ENCODE measurements at regions not wholly inside any gene's neighbourhood (a gene's known extent, or its start where the extent isn't known, plus 50 kb on each side); places are given as distances from the start of the nearest gene placed in this dataset.

DNA sequence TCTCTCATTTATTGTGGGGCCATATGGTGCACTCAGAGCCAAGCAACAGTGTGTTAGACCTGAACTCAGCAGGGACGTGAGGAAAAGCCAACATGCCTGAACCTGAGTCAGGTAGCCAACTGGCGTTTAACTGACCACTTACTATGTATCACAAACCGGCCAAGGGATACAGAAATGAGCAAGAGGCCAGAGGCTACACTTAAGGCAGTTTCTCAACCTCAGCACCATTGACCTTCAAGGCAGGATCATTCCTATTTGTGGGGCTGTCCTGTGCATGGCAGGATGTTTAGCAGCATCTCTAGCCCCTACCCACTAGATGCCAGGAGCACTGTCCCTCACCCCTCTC lies 103.5 kb upstream of the NANOS1 start:
- H3K27ac Mint-ChIP-seq (ENCODE audit: unreplicated experiment), result no peak overlapping the region
- peak overlapping the region; percentile 9 for H3K4me3 Mint-ChIP-seq (ENCODE audit: unreplicated experiment)
- H3K9me3 Mint-ChIP-seq (ENCODE audit: unreplicated experiment), result peaks cover 6% of the 10 kb centered on the region
- peaks cover 27% of the 10 kb centered on the region for H3K4me1 Mint-ChIP-seq (ENCODE audit: low read depth, unreplicated experiment)
- TF ChIP-seq, protein P1, sequence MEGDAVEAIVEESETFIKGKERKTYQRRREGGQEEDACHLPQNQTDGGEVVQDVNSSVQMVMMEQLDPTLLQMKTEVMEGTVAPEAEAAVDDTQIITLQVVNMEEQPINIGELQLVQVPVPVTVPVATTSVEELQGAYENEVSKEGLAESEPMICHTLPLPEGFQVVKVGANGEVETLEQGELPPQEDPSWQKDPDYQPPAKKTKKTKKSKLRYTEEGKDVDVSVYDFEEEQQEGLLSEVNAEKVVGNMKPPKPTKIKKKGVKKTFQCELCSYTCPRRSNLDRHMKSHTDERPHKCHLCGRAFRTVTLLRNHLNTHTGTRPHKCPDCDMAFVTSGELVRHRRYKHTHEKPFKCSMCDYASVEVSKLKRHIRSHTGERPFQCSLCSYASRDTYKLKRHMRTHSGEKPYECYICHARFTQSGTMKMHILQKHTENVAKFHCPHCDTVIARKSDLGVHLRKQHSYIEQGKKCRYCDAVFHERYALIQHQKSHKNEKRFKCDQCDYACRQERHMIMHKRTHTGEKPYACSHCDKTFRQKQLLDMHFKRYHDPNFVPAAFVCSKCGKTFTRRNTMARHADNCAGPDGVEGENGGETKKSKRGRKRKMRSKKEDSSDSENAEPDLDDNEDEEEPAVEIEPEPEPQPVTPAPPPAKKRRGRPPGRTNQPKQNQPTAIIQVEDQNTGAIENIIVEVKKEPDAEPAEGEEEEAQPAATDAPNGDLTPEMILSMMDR (IDR thresholded peaks at IDR 0.05; ENCODE audit: partially characterized antibody, unreplicated experiment), result no peak
- peaks cover 9% of the 10 kb centered on the region for H3K36me3 Mint-ChIP-seq (ENCODE audit: unreplicated experiment)
- H3K27me3 Mint-ChIP-seq (ENCODE audit: unreplicated experiment), result peaks cover 2% of the 10 kb centered on the region
- no peak for DNase-seq

DNA sequence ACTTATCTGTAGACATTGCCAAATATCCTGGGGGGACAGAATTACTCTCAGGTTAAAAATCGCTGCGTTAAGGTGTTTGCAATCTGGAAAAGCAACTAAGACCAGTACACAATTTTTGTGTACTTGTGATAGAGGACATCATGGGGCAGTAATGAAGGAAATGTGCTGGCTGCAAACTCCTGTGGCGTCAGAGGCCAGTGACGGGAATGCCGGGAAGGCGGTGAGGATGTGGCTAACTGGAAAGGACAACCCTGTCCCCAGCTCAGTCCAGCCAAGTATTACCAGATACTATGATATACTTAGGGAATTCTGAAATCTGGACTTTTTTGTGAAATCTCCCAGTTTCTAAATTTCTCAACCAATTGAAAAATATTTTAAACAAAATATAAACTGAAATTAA lies 103.1 kb upstream of the NANOS1 start:
- peaks cover 27% of the 10 kb centered on the region for H3K4me1 Mint-ChIP-seq (ENCODE audit: low read depth, unreplicated experiment)
- H3K9me3 Mint-ChIP-seq (ENCODE audit: unreplicated experiment), result peaks cover 6% of the 10 kb centered on the region
- peaks cover 2% of the 10 kb centered on the region for H3K27me3 Mint-ChIP-seq (ENCODE audit: unreplicated experiment)
- TF ChIP-seq, protein P1 (IDR thresholded peaks at IDR 0.05; ENCODE audit: partially characterized antibody, unreplicated experiment), result no peak
- DNase-seq, result no peak
- peaks cover 13% of the 10 kb centered on the region for H3K36me3 Mint-ChIP-seq (ENCODE audit: unreplicated experiment)
- no peak overlapping the region for H3K4me3 Mint-ChIP-seq (ENCODE audit: unreplicated experiment)
- no peak overlapping the region for H3K27ac Mint-ChIP-seq (ENCODE audit: unreplicated experiment)

DNA sequence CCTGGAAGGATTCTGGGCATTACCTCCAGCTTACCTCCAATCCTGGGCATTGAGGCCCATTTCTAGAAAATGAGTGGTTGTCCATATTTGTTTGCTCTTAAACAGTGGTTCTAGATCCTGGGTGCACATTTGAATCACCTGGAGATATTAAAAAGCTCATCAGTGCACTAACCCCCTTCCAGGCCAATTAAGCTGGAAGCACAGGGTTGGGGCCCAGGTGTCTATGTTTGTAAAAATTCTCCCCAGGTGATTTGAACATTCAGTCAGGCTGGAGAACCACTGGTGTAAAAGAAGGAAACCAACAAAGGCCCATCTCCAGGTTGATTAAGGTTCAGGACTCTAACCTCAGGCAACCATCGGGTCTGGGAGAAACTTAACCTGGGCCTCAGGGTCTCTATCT lies 102.6 kb upstream of the NANOS1 start:
- Mint-ChIP-seq H3K36me3 (ENCODE audit: unreplicated experiment) (peaks cover 17% of the 10 kb centered on the region), H3K4me1 (ENCODE audit: low read depth, unreplicated experiment) (peaks cover 27% of the 10 kb centered on the region), H3K9me3 (ENCODE audit: unreplicated experiment) (peaks cover 6% of the 10 kb centered on the region), H3K27me3 (ENCODE audit: unreplicated experiment) (peaks cover 2% of the 10 kb centered on the region), H3K4me3 (ENCODE audit: unreplicated experiment) (no peak overlapping the region), H3K27ac (ENCODE audit: unreplicated experiment) (no peak overlapping the region)
- no peak for DNase-seq
- TF ChIP-seq, protein P1 (IDR thresholded peaks at IDR 0.05; ENCODE audit: partially characterized antibody, unreplicated experiment), result no peak

DNA sequence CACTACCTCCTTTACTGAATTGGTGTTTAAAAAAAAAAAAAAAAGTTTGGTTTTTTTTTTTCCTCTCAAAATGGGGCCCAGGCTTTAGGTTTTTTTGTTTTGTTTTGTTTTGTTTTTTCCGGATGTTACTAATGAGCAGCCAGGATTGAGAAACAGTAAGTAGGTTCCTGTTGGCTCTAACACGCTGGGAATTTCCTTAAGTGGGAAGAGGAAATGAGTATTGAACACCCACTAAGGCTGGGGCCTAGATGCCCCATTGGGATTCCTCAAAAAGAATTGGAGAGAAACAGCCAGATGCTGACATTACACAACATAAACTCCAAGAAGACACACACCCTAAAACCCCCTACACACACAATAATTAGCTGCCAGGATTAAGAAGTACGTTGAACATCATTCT lies 102.2 kb upstream of the NANOS1 start:
- H3K27ac Mint-ChIP-seq (ENCODE audit: unreplicated experiment), result no peak overlapping the region
- TF ChIP-seq, protein P1 (IDR thresholded peaks at IDR 0.05; ENCODE audit: partially characterized antibody, unreplicated experiment), result no peak
- H3K4me3 Mint-ChIP-seq (ENCODE audit: unreplicated experiment), result no peak overlapping the region
- no peak for DNase-seq
- peaks cover 27% of the 10 kb centered on the region for H3K4me1 Mint-ChIP-seq (ENCODE audit: low read depth, unreplicated experiment)
- peaks cover 6% of the 10 kb centered on the region for H3K9me3 Mint-ChIP-seq (ENCODE audit: unreplicated experiment)
- H3K27me3 Mint-ChIP-seq (ENCODE audit: unreplicated experiment), result peaks cover 2% of the 10 kb centered on the region
- peaks cover 19% of the 10 kb centered on the region for H3K36me3 Mint-ChIP-seq (ENCODE audit: unreplicated experiment)

DNA sequence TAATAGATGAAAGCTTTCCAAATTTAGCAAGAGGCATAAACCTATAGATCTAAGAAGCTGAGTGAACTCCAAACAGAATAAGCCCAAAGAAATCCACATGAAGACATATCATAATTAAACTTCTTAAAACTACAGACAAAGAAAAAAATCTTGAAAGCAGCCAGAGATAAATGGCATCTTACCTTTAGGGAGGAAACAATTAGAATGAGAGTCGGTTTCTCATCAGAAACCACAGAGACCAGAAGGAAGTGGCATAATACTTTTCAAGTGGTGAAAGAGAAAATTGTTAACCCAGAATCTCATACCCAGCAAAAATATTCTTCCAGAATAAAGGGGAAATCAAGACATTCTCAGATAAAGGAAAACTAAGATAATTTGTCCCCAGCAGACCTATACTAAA lies 98.9 kb upstream of the NANOS1 start:
- peaks cover 6% of the 10 kb centered on the region for H3K9me3 Mint-ChIP-seq (ENCODE audit: unreplicated experiment)
- H3K4me1 Mint-ChIP-seq (ENCODE audit: low read depth, unreplicated experiment), result peaks cover 20% of the 10 kb centered on the region
- no peak overlapping the region for H3K27ac Mint-ChIP-seq (ENCODE audit: unreplicated experiment)
- no peaks in the 10 kb centered on the region for H3K27me3 Mint-ChIP-seq (ENCODE audit: unreplicated experiment)
- H3K4me3 Mint-ChIP-seq (ENCODE audit: unreplicated experiment), result no peak overlapping the region
- TF ChIP-seq, protein P1 (IDR thresholded peaks at IDR 0.05; ENCODE audit: partially characterized antibody, unreplicated experiment), result no peak
- DNase-seq, result no peak
- H3K36me3 Mint-ChIP-seq (ENCODE audit: unreplicated experiment), result peaks cover 24% of the 10 kb centered on the region

Data from glutamatergic neuron (in vitro differentiated cells).